Thoracic aorta (tissue), 2 donors: ENCODE measurements at regions not wholly inside any gene's neighbourhood (a gene's known extent, or its start where the extent isn't known, plus 50 kb on each side); places are given as distances from the start of the nearest gene placed in this dataset.
"Not testable (repeated sequence)": the region's sequence is repeated elsewhere in the genome, so short reads cannot be mapped to it uniquely, and the experiment has no call there.

ENCODE experiments used
- ATAC-seq: fragments of 150-250 bp; one replicate; pipeline ENCODE4 v1.8.0; 2017; ENCODE audit warnings: low read depth; ENCODE audit not compliant: insufficient number of reproducible peaks, low FRiP score
- DNase-seq: peaks from one replicate; pipeline ENCODE4 v3.0.0-alpha.2; 2020; ENCODE audit warnings: low spot score
- H3K27ac ChIP-seq, 2 donors: fragments of 200-600 bp; sonication (generic); 1 replicate in 1 of 2; 2 replicates in 1 of 2; pipeline ENCODE4 v1.5.1; 2016; ENCODE audit warnings: mild to moderate bottlenecking in 2 of 2, moderate library complexity in 2 of 2
- H3K27me3 ChIP-seq: fragments of 200-600 bp; sonication (generic); replicated peaks from 2 replicates; pipeline ENCODE4 v1.6.0; 2016; ENCODE audit warnings: mild to moderate bottlenecking; ENCODE audit not compliant: insufficient read depth
- H3K36me3 ChIP-seq: fragments of 200-600 bp; sonication (generic); one replicate; pipeline ENCODE4 v1.5.1; 2016
- H3K4me1 ChIP-seq, 2 donors: fragments of 200-600 bp; sonication (generic); 1 replicate in 1 of 2; 2 replicates in 1 of 2; pipeline versions ENCODE4 v1.5.1 to v1.6.0; 2016; ENCODE audit warnings: low read depth in 2 of 2, mild to moderate bottlenecking in 1 of 2; ENCODE audit not compliant: control insufficient read depth in 1 of 2
- H3K4me3 ChIP-seq: fragments of 200-600 bp; sonication (generic); 2 replicates; pipeline ENCODE4 v1.5.1; 2016; ENCODE audit warnings: mild to moderate bottlenecking
- H3K9me3 ChIP-seq: fragments of 200-600 bp; sonication (generic); 2 replicates; pipeline ENCODE4 v1.5.1; 2016
- CTCF ChIP-seq: fragments of 200-600 bp; sonication (generic); IDR thresholded peaks from one replicate; pipeline ENCODE4 v1.5.1; 2019; ENCODE audit warnings: antibody characterized with exemption

- Histone ChIP-seq H3K4me1 (peaks cover 14 to 49% of the 10 kb centered on the region in 2 donors), H3K9me3 (no peaks in the 10 kb centered on the region), H3K27me3 (no peaks in the 10 kb centered on the region), H3K27ac (peak overlapping the region; percentile 18 to 51), H3K4me3 (no peak overlapping the region), H3K36me3 (no peaks in the 10 kb centered on the region)
- DNase-seq (no peak), ATAC-seq (peak; percentile 7)
- no peak for TF ChIP-seq CTCF
Observed at GRCh38 chr6:12545619-12546409, 170.8 kb upstream of the PHACTR1 start.

GRCh38 chr6:12546410-12547002 is 170.1 kb upstream of the PHACTR1 start:
- no peak for DNase-seq
- no peaks in the 10 kb centered on the region for H3K27me3 ChIP-seq
- peaks cover 14 to 49% of the 10 kb centered on the region in 2 donors for H3K4me1 ChIP-seq
- no peak for TF ChIP-seq CTCF
- H3K27ac ChIP-seq = peak overlapping the region; percentile 18 to 51
- no peak for ATAC-seq
- H3K4me3 ChIP-seq = no peak overlapping the region
- H3K36me3 ChIP-seq = no peaks in the 10 kb centered on the region
- no peaks in the 10 kb centered on the region for H3K9me3 ChIP-seq

- Histone ChIP-seq H3K36me3 (no peaks in the 10 kb centered on the region), H3K4me1 (peaks cover 14 to 48% of the 10 kb centered on the region in 2 donors), H3K27me3 (no peaks in the 10 kb centered on the region), H3K27ac (peak overlapping the region; percentile 66 to 67), H3K9me3 (no peaks in the 10 kb centered on the region), H3K4me3 (no peak overlapping the region)
- DNase-seq = no peak
- TF ChIP-seq CTCF = no peak
- ATAC-seq = peak; percentile 99
Observed at GRCh38 chr6:12548526-12548925, 168.0 kb upstream of the PHACTR1 start.

- not testable (repeated sequence) for H3K36me3 ChIP-seq, H3K4me3 ChIP-seq, H3K27me3 ChIP-seq, DNase-seq, H3K9me3 ChIP-seq, ATAC-seq
- peaks cover 14 to 39% of the 10 kb centered on the region in 2 donors for H3K4me1 ChIP-seq
- H3K27ac ChIP-seq = peak overlapping the region; percentile 66 to 67
Observed at GRCh38 chr6:12549445-12549844, 167.1 kb upstream of the PHACTR1 start.

- DNase-seq, H3K27ac ChIP-seq, H3K4me3 ChIP-seq, H3K27me3 ChIP-seq, H3K9me3 ChIP-seq, H3K36me3 ChIP-seq, H3K4me1 ChIP-seq, ATAC-seq: not testable (repeated sequence)
Observed at GRCh38 chr6:12554820-12555219, 161.7 kb upstream of the PHACTR1 start.

GRCh38 chr6:12555267-12555666 is 161.3 kb upstream of the PHACTR1 start:
- no peak overlapping the region for H3K4me3 ChIP-seq
- H3K27me3 ChIP-seq = no peaks in the 10 kb centered on the region
- peaks cover 5 to 8% of the 10 kb centered on the region in 2 donors for H3K4me1 ChIP-seq
- DNase-seq (no peak), ATAC-seq (peak; percentile 55)
- H3K36me3 ChIP-seq = no peaks in the 10 kb centered on the region
- no peak for TF ChIP-seq CTCF
- no peaks in the 10 kb centered on the region for H3K9me3 ChIP-seq
- H3K27ac ChIP-seq = no peak overlapping the region
